ENCODE measurements at regions not wholly inside any gene's neighbourhood (a gene's known extent, or its start where the extent isn't known, plus 50 kb on each side); places are given as distances from the start of the nearest gene placed in this dataset.

GRCh38 chr3:63753567-63753966 lies 65.5 kb upstream of the C3orf49 start:
- no peak for TF ChIP-seq PKNOX1 (IDR thresholded peaks at IDR 0.05)
- TF ChIP-seq SP1 (IDR thresholded peaks at IDR 0.05): no peak
- TF ChIP-seq FOXK2 (IDR thresholded peaks at IDR 0.05): no peak
- TF ChIP-seq ELF4 (IDR thresholded peaks at IDR 0.05): no peak
- no peak for TF ChIP-seq FOXA1 (IDR thresholded peaks at IDR 0.05)
- TF ChIP-seq SUZ12 (IDR thresholded peaks at IDR 0.05): no peak
- no peak for TF ChIP-seq CTBP1 (IDR thresholded peaks at IDR 0.05; ENCODE audit: borderline replicate concordance)
- no peak for TF ChIP-seq ARNT (IDR thresholded peaks at IDR 0.05)
- no peak for TF ChIP-seq FOXM1 (IDR thresholded peaks at IDR 0.05; ENCODE audit: borderline replicate concordance)
- no peak for TF ChIP-seq HDGF (IDR thresholded peaks at IDR 0.05; ENCODE audit: borderline replicate concordance)
- TF ChIP-seq NFRKB (IDR thresholded peaks at IDR 0.05): no peak
- TF ChIP-seq BHLHE40 (IDR thresholded peaks at IDR 0.05; ENCODE audit: borderline replicate concordance): no peak
- no peak for TF ChIP-seq ZNF384 (IDR thresholded peaks at IDR 0.05)
- TF ChIP-seq TARDBP (IDR thresholded peaks at IDR 0.05): no peak

Measured in HEK293T (cell line).